GM12878 (cell line): ENCODE measurements at regions not wholly inside any gene's neighbourhood (a gene's known extent, or its start where the extent isn't known, plus 50 kb on each side); places are given as distances from the start of the nearest gene placed in this dataset.

Source experiments
- ATAC-seq: fragments of 200-7000 bp; cut with Tn5 transposase; 3 replicates; pipeline ENCODE4 v1.9.1; 2020; ENCODE audit warnings: mild to moderate bottlenecking, moderate library complexity
- BruUV-seq: library from RNA; stranded (reverse); fragments of 400-500 nt; replicated peaks from 2 replicates; lab custom pipeline; 2021; lab: Mats Ljungman, UMichigan
- CTCF ChIA-PET: fragments of 300-600 bp; sonication (Branson Sonifier 250); formaldehyde crosslinking; extraction: SDS; loops from one replicate; lab custom pipeline; 2021; ENCODE audit warnings: inconsistent platforms; lab: Yijun Ruan, JAX
- POLR2A ChIA-PET: fragments of 350-600 bp; formaldehyde crosslinking; extraction: SDS; loops from one replicate; lab custom pipeline; 2021; ENCODE audit warnings: inconsistent platforms; lab: Charles Lee
- RAD21 ChIA-PET: fragments of 300-600 bp; sonication (Branson Sonifier 250); formaldehyde crosslinking; loops from one replicate; lab custom pipeline; 2023; ENCODE audit warnings: antibody characterized with exemption; ENCODE audit not compliant: unreplicated experiment; lab: Charles Lee
- SMC1A ChIA-PET: fragments of 300-600 bp; sonication (Branson Sonifier 250); formaldehyde crosslinking; loops from one replicate; lab custom pipeline; 2023; ENCODE audit not compliant: unreplicated experiment, uncharacterized antibody; lab: Charles Lee
- DNase-seq: peaks from one replicate; pipeline ENCODE4 v3.0.0-alpha.2; 2011; ENCODE audit warnings: low read depth, low spot score
- FAIRE-seq: peaks from 3 replicates; lab custom pipeline; 2011; peaks lifted over from hg19 to GRCh38; lab: Jason Lieb, UNC
- H2AFZ ChIP-seq: 2 replicates; pipeline ENCODE4 v1.6.0; 2011; ENCODE audit warnings: low read depth, low read length, control low read depth; ENCODE audit not compliant: control insufficient read depth
- H3K27ac ChIP-seq: 2 replicates; pipeline ENCODE4 v1.5.1; 2011; ENCODE audit warnings: control low read depth; ENCODE audit not compliant: control insufficient read depth, insufficient read depth
- H3K27me3 ChIP-seq, 2 experiments: replicated peaks in 1 of 2; 2 replicates each; pipeline versions ENCODE4 v1.6.0 to v1.6.1; 2011; ENCODE audit warnings: low read length in 1 of 2; ENCODE audit not compliant: control insufficient read depth in 2 of 2, insufficient read depth in 2 of 2
- H3K36me3 ChIP-seq, 2 experiments: 2 replicates each; pipeline ENCODE4 v1.5.1; 2011; ENCODE audit warnings: low read length in 1 of 2; ENCODE audit not compliant: control insufficient read depth in 2 of 2, insufficient read depth in 2 of 2
- H3K4me1 ChIP-seq: 2 replicates; pipeline ENCODE4 v1.6.1; 2011; ENCODE audit warnings: mild to moderate bottlenecking, low read length, moderate library complexity, mixed read lengths; ENCODE audit not compliant: control insufficient read depth, insufficient read depth
- H3K4me2 ChIP-seq: 2 replicates; pipeline ENCODE4 v1.6.0; 2011; ENCODE audit warnings: control low read depth; ENCODE audit not compliant: control insufficient read depth, insufficient read depth
- H3K4me3 ChIP-seq: fragments of 200-600 bp; sonication (generic); 2 replicates; pipeline ENCODE4 v1.5.1; 2016
- H3K79me2 ChIP-seq: 2 replicates; pipeline ENCODE4 v1.6.0; 2011; ENCODE audit warnings: low read length; ENCODE audit not compliant: control insufficient read depth, insufficient read depth
- H3K9ac ChIP-seq: 2 replicates; pipeline ENCODE4 v1.8.0; 2011; ENCODE audit warnings: low read length, control low read depth, mixed read lengths; ENCODE audit not compliant: control insufficient read depth, insufficient read depth
- H3K9me3 ChIP-seq: replicated peaks from 3 replicates; pipeline ENCODE4 v1.5.1; 2011; ENCODE audit warnings: mild to moderate bottlenecking, low read length; ENCODE audit not compliant: control insufficient read depth, insufficient read depth
- H4K20me1 ChIP-seq: 2 replicates; pipeline ENCODE4 v1.6.0; 2011; ENCODE audit not compliant: control insufficient read depth, insufficient read depth
- DPF2 ChIP-seq: fragments of 450-650 bp; IDR thresholded peaks from 2 replicates; pipeline ENCODE4 v1.6.1; 2017; ENCODE audit warnings: mild to moderate bottlenecking
- JUNB ChIP-seq: IDR thresholded peaks from 2 replicates; pipeline ENCODE4 v1.6.1; 2016; ENCODE audit warnings: antibody characterized with exemption, mild to moderate bottlenecking
- MEF2B ChIP-seq: fragments of 450-650 bp; IDR thresholded peaks from 2 replicates; pipeline ENCODE4 v1.6.1; 2018; ENCODE audit warnings: mild to moderate bottlenecking, moderate library complexity; ENCODE audit not compliant: partially characterized antibody, poor library complexity, severe bottlenecking
- MLLT1 ChIP-seq: fragments of 450-650 bp; IDR thresholded peaks from 2 replicates; pipeline ENCODE4 v1.6.1; 2016; ENCODE audit warnings: mild to moderate bottlenecking
- SUPT20H ChIP-seq: IDR thresholded peaks from 2 replicates; pipeline ENCODE4 v1.6.1; 2011; ENCODE audit warnings: low read depth, mild to moderate bottlenecking, low read length, moderate library complexity, borderline replicate concordance; ENCODE audit not compliant: control insufficient read depth
- ZNF384 ChIP-seq: IDR thresholded peaks from 2 replicates; pipeline ENCODE4 v1.6.1; 2012; ENCODE audit warnings: low read depth, mild to moderate bottlenecking, low read length, improper control_type of control experiment, borderline replicate concordance
- WGBS: methylation state at CpG from one replicate; pipeline ENCODE4 v1.1.6; 2016; ENCODE audit warnings: low lambda C conversion rate; ENCODE audit not compliant: insufficient replicate concordance, insufficient coverage; ENCODE audit errors: missing lambda C conversion rate; 5-methylcytosine and 5-hydroxymethylcytosine counted together
- in situ Hi-C: fragments of 300-500 bp; cut with MboI; formaldehyde crosslinking; loops from 9 replicates; pipeline ENCODE4 v1.14.3; 2018; ENCODE audit warnings: mixed read lengths
- intact Hi-C: fragments of 100-400 bp; cut with micrococcal nuclease; formaldehyde crosslinking; loops from one replicate; pipeline ENCODE4 v1.14.2; 2022; ENCODE audit not compliant: unreplicated experiment
- TF ChIP-seq, protein P1 (sequence below): fragments of 450-650 bp; IDR thresholded peaks from 2 replicates; pipeline ENCODE4 v1.6.1; 2017; ENCODE audit warnings: mild to moderate bottlenecking, moderate library complexity
- TF ChIP-seq, protein P2 (sequence below): IDR thresholded peaks from 2 replicates; pipeline ENCODE4 v1.6.1; 2011; ENCODE audit warnings: low read depth, low read length, improper control_type of control experiment, borderline replicate concordance
- TF ChIP-seq, protein P3 (sequence below): fragments of 450-650 bp; IDR thresholded peaks from 2 replicates; pipeline ENCODE4 v1.6.1; 2017; ENCODE audit warnings: mild to moderate bottlenecking, moderate library complexity
- TF ChIP-seq, protein P4 (sequence below): fragments of 450-650 bp; conservative IDR thresholded peaks from 2 replicates; pipeline ENCODE4 v1.6.1; 2017; ENCODE audit warnings: mild to moderate bottlenecking, moderate library complexity

DNA sequence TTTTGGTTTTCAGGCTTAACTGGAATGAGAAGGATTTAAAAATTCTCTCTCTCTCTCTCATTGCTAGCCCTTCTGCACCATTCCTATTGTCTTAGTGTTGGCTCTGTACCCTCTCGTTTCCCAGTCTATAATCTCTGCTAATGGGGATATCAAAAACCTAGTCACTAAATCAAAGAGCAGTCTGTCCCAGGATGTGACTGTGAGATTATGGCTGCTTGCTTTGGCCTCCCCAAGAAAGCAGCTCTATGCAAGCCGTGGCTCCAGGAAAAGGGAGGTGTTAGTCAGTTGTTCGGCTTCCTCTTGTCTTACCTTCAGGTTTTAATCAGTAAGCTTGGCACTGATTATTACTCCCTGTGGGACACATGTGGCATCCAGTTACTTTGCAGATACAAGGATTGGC, 468.8 kb downstream of the USP25 start (continued):
- TF ChIP-seq, protein P1, sequence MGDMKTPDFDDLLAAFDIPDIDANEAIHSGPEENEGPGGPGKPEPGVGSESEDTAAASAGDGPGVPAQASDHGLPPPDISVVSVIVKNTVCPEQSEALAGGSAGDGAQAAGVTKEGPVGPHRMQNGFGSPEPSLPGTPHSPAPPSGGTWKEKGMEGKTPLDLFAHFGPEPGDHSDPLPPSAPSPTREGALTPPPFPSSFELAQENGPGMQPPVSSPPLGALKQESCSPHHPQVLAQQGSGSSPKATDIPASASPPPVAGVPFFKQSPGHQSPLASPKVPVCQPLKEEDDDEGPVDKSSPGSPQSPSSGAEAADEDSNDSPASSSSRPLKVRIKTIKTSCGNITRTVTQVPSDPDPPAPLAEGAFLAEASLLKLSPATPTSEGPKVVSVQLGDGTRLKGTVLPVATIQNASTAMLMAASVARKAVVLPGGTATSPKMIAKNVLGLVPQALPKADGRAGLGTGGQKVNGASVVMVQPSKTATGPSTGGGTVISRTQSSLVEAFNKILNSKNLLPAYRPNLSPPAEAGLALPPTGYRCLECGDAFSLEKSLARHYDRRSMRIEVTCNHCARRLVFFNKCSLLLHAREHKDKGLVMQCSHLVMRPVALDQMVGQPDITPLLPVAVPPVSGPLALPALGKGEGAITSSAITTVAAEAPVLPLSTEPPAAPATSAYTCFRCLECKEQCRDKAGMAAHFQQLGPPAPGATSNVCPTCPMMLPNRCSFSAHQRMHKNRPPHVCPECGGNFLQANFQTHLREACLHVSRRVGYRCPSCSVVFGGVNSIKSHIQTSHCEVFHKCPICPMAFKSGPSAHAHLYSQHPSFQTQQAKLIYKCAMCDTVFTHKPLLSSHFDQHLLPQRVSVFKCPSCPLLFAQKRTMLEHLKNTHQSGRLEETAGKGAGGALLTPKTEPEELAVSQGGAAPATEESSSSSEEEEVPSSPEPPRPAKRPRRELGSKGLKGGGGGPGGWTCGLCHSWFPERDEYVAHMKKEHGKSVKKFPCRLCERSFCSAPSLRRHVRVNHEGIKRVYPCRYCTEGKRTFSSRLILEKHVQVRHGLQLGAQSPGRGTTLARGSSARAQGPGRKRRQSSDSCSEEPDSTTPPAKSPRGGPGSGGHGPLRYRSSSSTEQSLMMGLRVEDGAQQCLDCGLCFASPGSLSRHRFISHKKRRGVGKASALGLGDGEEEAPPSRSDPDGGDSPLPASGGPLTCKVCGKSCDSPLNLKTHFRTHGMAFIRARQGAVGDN: no peak
- TF ChIP-seq MLLT1 (no peak), DPF2 (no peak), ZNF384 (no peak)
- TF ChIP-seq, protein P2, sequence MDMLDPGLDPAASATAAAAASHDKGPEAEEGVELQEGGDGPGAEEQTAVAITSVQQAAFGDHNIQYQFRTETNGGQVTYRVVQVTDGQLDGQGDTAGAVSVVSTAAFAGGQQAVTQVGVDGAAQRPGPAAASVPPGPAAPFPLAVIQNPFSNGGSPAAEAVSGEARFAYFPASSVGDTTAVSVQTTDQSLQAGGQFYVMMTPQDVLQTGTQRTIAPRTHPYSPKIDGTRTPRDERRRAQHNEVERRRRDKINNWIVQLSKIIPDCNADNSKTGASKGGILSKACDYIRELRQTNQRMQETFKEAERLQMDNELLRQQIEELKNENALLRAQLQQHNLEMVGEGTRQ: no peak

DNA sequence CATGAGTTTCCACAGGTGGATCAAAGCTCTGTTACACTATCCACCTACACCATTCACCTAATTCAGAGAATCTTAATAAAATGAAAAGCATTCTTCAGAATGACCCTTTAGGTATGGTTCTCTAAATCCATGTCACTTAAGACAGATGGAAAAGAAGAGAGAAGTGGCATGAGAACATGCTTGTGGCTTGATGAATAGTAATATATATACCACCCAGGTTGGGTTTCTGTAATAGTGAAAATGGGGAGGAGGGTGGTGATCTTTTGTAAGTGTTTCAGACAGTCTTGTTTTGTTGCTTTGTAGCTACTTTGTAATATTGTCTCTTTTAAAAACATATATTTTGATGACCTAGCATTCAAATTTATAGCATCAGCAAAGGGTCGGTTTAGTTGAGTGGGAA, 469.8 kb downstream of the USP25 start:
- WGBS: 0% methylated on average over 1 of the region's 1 CpG
- Histone ChIP-seq H3K4me1 (no peaks in the 10 kb centered on the region), H3K27ac (no peak overlapping the region), H3K9ac (no peak overlapping the region), H3K36me3 (no peaks in the 10 kb centered on the region), H3K4me3 (no peak overlapping the region), H2AFZ (no peak overlapping the region), H3K27me3 (no peaks in the 10 kb centered on the region), H3K4me2 (no peak overlapping the region), H3K79me2 (no peaks in the 10 kb centered on the region; the same call in none of the 2 replicates), H3K9me3 (no peaks in the 10 kb centered on the region; the same call in 2 of the 3 replicates), H4K20me1 (no peaks in the 10 kb centered on the region)
- in situ Hi-C loops (no loop called here), intact Hi-C loops (no loop called here)
- ChIA-PET SMC1A (interaction anchor here (1.3 kb wide), 1 partner anchor 12 kb away, joined by 3 read pairs; no protein-coding TSS in a partner anchor), POLR2A (no interaction called here), CTCF (no interaction called here), RAD21 (no interaction called here)
- BruUV-seq: no TSS peak
- no peak for DNase-seq
- FAIRE-seq: no peak
- ATAC-seq: peak; percentile 47
- TF ChIP-seq MEF2B (no peak), JUNB (peak; percentile 83), SUPT20H (no peak)
- TF ChIP-seq, protein P3, sequence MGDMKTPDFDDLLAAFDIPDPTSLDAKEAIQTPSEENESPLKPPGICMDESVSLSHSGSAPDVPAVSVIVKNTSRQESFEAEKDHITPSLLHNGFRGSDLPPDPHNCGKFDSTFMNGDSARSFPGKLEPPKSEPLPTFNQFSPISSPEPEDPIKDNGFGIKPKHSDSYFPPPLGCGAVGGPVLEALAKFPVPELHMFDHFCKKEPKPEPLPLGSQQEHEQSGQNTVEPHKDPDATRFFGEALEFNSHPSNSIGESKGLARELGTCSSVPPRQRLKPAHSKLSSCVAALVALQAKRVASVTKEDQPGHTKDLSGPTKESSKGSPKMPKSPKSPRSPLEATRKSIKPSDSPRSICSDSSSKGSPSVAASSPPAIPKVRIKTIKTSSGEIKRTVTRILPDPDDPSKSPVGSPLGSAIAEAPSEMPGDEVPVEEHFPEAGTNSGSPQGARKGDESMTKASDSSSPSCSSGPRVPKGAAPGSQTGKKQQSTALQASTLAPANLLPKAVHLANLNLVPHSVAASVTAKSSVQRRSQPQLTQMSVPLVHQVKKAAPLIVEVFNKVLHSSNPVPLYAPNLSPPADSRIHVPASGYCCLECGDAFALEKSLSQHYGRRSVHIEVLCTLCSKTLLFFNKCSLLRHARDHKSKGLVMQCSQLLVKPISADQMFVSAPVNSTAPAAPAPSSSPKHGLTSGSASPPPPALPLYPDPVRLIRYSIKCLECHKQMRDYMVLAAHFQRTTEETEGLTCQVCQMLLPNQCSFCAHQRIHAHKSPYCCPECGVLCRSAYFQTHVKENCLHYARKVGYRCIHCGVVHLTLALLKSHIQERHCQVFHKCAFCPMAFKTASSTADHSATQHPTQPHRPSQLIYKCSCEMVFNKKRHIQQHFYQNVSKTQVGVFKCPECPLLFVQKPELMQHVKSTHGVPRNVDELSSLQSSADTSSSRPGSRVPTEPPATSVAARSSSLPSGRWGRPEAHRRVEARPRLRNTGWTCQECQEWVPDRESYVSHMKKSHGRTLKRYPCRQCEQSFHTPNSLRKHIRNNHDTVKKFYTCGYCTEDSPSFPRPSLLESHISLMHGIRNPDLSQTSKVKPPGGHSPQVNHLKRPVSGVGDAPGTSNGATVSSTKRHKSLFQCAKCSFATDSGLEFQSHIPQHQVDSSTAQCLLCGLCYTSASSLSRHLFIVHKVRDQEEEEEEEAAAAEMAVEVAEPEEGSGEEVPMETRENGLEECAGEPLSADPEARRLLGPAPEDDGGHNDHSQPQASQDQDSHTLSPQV: no peak
- TF ChIP-seq, protein P4, sequence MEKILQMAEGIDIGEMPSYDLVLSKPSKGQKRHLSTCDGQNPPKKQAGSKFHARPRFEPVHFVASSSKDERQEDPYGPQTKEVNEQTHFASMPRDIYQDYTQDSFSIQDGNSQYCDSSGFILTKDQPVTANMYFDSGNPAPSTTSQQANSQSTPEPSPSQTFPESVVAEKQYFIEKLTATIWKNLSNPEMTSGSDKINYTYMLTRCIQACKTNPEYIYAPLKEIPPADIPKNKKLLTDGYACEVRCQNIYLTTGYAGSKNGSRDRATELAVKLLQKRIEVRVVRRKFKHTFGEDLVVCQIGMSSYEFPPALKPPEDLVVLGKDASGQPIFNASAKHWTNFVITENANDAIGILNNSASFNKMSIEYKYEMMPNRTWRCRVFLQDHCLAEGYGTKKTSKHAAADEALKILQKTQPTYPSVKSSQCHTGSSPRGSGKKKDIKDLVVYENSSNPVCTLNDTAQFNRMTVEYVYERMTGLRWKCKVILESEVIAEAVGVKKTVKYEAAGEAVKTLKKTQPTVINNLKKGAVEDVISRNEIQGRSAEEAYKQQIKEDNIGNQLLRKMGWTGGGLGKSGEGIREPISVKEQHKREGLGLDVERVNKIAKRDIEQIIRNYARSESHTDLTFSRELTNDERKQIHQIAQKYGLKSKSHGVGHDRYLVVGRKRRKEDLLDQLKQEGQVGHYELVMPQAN: no peak
